Activated naive CD8-positive, alpha-beta T cell treated with anti-CD3 and anti-CD28 coated beads, Interleukin-2, amount 50 U/mL, for 16 hours (primary cell): ENCODE measurements at regions not wholly inside any gene's neighbourhood (a gene's known extent, or its start where the extent isn't known, plus 50 kb on each side); places are given as distances from the start of the nearest gene placed in this dataset.
"Not testable (repeated sequence)": the region's sequence is repeated elsewhere in the genome, so short reads cannot be mapped to it uniquely, and the experiment has no call there.

Source experiments
- DNase-seq: peaks from one replicate; pipeline ENCODE4 v3.0.0-alpha.2; 2020; ENCODE audit warnings: low read depth, low spot score

DNA sequence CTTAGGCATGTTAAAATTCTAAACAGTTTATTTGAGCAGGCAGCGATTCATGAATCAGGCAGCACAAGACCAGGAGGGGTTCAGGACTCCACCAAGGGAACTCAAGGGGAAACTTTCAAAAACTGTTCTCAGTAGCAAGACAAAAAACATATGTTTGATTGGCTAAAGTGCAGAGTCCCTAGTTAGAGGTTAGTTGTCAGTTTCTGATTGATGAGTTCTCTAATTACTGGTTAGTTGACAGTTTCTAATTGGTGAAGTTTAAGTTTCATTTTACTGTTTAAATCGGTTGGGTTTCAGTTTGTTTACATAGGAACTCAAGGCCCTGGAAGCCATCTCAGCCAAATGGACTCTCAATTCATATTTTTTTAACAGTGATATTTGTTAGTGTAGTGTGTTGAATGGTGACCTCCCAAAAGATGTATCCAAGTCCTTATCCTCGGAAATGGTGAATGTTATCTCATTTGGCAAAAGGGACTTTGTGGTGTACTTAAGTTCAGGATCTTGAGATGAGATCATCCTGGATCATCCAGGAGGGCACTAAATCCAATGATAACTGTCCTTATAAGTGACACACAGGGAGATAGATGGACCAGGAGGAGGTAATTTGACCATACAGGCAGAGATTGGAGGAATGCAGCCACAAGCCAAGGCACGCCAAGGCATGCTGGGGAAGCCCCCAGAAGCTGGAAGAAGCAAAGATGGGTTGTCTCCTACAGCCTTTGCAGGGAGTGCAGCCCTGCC is 219.2 kb upstream of the RAI14 start:
- DNase-seq, result no peak

DNA sequence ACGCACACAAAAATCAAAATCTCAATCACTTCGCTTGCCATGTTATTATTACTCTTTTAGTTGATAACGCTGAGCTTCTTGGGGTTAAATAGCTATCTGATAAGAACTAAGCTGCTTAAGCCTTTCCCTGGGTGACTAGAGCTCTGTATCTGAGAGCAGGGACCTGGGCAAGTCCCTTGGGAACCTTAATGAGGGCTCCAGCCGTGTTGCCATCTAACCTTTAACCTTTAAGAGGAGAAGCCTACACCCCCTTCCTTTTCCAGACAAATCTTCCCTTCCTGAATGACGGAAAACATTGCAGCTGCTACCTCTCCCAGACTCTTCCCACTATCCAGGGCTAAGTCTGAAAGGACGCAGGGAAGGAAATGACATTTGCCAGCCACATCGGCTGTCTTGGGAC is 216.5 kb upstream of the RAI14 start:
- no peak for DNase-seq

DNA sequence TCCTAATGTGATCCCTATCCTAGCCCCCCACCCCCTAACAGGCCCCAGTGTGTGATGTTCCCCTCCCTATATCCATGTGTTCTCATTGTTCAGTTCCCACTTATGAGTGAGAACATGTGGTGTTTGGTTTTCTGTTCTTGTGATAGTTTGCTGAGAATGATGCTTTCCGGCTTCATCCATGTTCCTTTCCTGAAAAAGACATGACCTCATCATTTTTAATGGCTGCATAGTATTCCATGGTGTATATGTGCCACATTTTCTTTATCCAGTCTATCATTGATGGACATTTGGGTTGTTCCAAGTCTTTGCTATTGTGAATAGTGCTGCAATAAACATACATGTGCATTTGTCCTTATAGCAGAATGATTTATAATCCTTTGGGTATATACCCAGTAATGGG is 214.4 kb upstream of the RAI14 start:
- DNase-seq, result not testable (repeated sequence)

DNA sequence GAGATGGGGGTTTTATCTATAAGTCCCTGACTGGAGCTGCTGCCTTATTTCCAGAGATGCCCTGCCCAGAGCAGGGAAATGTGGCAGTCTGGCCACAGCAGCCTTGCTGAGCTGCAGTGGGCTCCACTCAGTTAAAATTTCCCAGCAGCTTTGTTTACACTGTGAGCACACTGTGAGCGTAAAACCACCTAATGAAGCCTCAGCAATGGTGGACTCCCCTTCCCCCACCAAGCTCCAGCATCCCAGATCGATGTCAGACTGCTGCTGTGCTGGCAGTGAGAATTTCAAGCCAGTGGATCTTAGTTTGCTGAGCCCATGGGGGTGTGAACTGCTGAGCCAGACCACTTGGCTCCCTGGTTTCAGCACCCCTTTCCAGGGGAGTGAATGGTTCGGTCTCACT is 208.7 kb upstream of the RAI14 start:
- no peak for DNase-seq

DNA sequence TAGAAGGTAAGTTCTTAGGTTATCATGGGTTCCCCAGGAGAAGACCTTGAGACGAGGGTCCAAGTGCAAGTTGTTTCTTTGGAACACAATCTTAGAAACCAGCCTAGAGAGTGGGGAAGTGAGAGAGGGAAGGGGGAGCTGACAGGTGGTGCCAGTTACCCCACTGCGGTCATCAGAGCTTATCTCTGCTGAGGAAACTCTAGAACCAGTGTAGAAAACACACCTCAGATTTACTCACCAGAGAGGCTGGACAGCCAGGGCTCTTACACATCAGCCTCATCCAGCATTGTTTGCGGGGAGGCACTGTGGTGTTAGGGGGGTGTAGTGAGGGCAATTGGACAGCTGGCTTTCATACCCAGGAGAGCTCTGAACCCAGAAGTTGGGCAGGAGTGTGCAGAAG is 206.5 kb upstream of the RAI14 start:
- no peak for DNase-seq

DNA sequence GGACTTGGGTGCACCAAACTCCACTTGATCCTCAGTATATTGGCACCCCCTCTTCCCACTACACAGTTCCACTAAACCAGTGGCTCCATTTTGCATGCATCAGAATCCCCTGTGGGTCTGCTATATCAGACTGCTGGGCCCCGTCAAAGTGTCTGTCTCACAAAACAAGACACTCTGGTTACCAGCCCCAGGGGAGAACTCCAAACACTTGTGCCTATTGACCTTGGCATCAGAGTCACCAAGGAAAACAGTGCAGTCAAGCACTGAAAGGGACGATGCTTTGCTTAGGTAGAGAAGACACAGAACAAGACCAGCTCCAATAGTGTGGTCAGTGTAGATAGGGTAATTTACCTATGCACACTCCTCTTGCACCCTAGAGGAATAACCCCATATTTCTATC is 205.8 kb upstream of the RAI14 start:
- no peak for DNase-seq

DNA sequence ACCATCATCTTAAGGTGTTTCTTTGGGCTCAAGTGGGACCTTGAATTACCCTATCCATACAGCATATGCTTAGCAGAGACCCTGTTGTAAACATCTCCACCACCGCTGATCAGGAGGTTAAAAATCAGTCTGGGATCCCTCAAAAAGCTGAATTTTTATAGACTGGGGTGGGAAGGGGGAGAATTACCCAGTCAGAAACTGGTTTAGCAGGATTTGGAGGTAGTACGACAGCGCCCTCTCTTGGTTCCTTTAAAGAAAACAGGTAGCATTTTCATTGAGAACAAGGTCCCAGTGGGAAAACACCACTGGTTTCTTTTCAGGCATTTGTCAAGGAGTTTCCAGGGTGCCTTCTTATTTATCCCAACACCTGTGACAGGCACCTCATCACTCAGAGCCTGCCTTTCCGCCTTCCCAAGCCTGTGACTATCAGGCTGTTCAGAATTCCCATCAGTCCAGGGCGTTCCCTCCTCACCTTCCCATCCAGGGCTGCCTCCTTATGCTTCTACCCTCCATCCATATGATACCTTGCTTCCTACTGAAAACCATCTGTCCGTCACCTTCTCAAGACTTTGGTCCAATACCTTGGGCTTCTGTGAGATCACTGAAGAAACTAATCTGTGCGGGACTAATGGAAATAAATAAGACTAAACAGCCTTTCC is 203.8 kb upstream of the RAI14 start:
- DNase-seq, result no peak

DNA sequence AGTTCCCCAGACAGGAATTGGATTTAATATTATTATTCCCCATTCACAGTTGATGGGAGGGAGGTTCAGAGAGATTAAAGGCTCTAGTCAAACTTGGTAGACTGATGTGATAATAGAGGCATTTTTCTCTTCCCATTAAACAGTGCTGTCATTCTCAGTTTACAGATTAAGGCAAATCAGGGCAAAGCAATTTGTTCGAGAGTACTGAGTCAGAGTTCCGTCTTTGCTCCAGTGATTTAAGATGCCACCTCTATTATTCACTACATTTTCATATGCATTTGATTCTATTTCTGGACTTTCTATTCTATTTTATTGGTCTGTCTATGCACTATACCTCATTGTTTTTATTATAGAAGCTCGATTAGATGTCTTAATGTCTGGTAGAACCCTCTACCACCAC is 201.0 kb upstream of the RAI14 start:
- DNase-seq, result no peak

DNA sequence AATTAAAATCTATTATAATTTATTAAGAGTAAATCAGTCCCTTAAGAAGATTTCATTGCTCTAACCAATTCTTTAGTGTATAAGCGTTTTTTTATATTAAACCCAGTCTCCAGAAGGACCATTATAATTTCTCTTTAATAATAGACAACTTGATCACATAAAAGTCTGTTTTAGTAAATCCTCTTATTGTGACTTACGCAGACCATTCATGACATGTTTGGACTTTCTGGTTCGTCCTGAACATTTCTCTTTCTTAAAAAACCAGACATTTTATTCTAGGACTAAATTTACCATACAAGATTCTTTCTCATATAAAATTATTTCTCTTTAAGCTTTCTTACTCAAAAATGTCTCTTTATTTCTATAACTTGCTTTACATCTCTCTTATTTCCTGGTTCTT is 196.2 kb upstream of the RAI14 start:
- no peak for DNase-seq

DNA sequence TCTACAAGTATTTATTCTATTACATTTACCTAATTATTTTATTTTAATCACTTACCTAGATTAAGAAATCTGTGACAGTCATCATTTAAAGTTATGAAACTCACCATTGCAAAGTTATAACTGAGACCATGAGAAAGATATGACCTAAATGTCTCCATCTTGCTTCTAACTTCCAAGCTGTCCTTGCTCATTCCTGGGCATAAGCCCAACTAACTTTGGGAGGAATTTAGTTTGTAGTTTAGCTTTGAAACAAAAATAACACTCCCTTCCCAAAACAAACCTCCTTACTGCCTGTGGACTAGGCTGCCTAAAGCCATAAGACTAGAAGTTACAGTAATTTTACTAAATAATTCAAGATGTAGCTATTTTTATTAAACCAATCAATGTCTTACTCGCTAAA is 195.6 kb upstream of the RAI14 start:
- no peak for DNase-seq

DNA sequence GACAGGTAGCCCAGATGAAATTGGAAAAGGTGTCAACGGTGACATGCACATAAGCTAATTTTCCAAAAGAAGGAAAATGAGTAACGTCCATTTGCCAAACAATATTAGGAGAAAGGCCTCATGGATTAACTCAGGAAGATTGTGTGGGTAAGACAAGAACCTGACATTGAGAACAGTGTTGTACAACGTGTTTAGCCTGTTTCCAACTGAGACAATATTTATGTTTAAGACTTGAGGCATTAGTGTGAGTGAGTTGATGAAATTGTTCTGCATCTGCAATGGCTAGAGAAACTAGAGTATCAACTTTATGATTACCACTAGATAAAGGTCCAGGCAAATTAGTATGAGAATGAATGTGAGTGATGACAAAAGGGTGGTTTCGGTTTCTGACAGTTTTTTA is 191.3 kb upstream of the RAI14 start:
- DNase-seq, result no peak

DNA sequence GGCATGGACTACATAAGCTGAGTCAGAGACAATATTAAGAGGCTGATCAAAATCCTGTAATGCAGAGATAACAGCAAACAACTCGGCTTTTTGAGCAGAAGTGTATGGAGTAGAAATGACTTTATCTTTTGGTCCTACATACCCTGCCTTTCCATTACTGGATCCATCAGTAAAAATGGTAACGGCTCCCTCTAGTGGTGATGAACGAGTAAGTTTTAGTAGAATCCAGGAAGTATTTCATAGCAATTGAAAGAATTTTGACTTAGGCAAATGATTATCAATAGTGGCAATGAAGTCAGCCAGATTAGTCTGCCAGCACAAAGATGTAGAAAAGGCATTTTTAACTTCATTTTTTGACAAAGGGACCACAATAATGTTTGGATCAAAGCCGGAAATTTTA is 190.8 kb upstream of the RAI14 start:
- DNase-seq, result not testable (repeated sequence)

DNA sequence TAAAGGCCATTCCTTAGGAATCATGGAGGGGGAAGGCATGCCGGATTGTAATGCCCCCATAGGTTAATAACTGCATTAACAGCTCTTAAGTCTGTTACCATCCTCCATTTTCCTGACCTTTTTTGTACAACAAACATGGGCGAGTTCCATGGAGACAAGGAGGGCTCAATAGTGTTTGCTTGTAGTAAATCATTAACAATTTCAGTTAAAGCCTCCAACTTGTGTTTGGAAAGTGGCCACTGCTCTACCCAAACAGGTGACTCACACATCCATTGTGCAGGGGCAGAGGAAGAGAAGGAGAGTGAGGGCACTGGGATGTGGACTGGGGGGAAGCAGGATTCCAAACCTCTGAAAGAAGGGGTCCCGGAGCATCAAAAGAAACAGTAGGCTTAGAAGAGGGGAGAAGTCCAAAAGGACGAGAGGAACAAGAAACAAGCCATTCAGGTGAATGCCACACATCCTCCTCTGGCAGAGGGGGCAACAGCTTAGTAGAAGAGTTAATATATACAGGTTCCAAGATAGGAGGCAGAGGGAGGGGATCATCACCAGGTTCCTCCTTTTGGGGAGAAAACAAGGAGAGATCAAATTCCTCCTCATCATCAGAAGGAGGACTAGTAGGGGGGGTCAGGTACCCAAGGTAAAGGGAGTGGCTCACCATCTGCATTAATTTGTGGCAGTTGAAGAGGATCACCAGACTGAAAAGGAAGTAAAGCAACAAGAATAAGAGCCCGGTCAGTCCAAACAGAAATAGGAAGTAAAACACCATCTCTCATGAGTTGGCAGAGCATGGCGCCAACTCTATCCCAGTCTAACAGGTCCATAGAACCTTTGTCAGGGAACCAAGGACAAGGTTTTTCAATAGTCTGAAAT is 189.4 kb upstream of the RAI14 start:
- not testable (repeated sequence) for DNase-seq

DNA sequence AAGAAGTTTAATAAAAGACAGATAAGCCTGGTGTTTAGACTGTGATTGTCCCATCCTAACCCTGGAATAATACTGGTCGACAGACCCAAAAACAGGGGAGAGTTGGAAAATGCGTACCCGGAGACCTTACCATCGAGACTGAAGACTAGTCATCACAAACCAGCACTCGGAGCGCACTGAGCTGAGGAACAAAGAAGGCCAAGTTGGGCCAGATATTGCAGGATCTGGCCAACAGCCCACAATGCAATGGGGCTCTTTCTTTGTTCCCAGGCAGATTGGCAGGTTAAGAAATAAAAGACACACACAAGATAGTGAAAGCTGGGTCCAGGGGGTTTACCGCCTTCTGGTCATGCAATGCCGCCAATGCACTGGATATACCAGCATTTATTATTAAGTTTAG is 188.7 kb upstream of the RAI14 start:
- DNase-seq, result no peak

DNA sequence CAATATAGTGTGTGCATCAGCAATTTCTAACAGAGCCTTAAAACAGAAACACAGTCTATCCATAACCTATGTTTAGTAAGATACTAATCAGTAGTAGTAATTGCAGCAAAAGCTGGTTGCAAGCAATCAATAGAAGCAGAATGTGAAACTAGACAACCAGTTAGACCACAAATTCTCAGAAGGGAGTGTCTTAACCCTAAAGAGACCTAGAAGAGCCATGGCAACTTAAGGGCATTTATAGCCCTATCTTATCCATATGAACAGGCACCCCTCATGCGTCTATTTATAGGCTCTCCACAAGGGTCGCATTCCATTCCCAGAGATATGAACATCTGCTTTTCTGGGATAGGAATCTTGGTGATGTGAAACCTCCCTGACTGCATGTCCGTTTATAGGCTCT is 188.1 kb upstream of the RAI14 start:
- not testable (repeated sequence) for DNase-seq

DNA sequence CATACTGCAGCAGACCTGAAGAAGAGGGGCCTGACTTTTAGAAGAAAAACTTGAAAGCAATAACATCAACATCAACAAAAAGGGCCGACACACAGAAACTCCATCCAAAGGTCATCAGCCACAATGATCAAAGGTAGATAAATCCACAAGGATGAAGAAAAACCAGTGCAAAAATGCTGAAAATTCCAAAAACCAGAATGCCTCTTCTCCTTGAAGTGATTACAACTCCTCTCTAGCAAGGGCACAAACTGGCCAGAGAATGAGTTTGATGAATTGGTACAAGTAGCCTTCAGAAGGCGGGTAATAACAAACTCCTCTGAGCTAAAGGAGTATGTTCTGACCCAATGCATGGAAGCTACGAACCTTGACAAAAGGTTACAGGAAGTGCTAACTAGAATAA is 186.2 kb upstream of the RAI14 start:
- DNase-seq, result no peak

DNA sequence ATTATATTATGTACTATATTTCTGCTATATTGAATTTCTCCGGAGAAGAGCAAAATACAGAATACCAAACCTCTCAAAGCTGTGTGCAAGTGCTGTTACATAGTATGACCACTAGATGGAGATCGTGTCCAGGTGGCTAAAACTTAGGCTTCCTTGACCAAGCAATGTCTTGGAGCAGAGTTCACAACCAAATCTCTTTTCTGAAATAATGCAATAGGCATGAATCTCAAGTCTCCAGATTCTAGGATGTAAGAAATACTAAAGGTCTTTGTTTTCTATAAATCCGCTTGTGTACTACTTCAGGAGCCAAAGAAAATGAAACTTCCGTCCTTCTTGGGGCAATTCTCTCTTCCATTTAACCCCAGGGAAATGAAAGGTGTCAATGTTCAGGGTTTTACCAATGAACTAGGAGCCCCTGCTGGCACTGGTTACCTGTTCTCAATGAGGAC is 181.5 kb upstream of the RAI14 start:
- DNase-seq, result no peak

DNA sequence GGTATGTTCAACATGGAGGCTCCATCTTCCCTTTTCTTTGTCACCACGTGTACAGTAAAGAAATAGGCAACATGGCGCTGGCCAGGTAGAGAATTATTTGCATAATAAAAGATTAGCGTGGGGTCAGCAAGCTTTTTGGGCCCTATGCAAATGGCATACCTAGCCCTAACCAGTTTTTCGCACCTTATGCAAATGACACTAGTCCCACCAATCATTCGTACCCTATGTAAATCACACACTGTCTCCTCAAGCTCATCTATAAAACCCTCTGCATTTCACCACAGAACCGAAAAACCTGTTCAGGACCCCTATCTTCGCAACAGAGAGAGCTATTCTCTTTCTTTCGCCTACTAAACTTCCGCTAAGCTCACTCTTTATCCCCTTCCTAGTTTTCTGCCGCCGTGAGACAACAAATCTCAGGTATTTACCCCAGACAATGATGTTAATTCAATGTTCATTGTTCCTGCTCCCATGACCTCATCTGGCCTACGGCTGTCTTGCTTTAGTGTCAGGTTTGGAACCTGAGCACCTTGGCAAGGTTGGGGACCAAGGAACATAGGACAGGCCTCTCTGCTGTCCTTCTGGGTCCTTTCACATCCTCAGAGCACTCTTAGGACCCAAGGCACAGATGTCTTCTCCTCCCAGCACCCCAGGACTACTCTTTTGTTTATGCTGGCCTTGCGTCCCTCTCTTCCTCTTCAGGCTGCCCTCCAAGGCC is 180.7 kb upstream of the RAI14 start:
- DNase-seq, result no peak

DNA sequence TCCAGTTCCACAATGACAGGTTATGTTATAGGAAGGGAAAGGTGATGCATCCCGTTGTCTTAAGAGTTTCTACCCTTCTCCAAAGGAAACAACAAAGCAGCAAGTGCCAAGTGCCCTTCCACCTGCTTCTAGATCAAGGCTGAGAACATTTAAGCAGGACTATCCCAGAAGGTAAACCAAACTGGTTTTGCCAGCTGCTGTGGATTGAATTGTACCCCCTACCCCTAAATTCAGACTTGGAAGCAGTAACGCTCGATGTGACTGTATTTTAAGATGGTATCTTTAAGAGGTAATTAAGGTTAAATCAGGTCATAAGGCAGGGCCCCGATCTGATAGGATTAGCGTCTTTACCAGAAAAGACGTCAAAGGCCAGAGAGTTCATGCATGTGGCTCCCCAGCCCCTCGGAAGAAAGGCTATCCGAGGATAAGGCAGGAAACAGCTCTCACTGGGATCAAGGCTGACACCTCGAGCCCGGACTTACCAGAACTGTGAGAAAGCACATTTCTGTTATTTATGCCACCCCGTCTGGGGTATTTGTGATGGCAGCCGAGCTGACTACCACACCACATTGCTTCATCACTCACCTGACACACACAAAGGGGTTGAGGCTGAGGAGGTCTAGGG is 179.1 kb upstream of the RAI14 start:
- DNase-seq, result no peak

DNA sequence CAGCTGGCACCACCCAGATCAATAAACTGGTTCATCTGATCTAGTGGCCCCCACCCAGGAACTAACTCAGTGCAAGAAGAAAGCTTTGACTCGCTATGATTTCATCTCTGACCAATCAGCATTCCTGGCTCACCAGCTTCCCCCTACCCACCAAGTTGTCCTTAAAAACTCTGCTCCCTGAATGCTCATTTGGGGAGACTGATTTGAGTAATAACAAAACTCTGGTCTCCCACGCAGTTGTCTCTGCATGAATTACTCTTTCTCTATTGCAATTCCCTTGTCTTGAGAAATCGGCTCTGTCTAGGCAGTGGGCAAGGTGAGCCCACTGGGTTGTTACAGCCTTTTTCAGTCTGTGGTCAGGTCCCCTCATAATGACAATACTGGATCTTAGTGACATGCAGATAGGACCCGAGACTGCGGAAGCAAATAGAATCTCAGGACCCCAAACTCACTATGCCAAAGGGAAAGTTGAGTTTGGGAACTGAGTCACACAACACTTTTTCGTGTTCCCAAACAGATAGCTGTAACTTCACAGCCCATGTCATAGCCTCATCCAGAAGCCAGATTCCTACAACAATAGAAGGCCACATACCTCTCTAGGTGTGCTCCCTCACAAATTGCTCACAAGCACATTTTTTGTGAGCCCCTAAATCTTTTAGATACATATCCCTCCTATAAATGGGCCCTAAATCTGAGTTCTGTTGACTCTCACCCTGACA is 175.2 kb upstream of the RAI14 start:
- no peak for DNase-seq
